Esophagus squamous epithelium (tissue), 5 donors: ENCODE measurements at regions not wholly inside any gene's neighbourhood (a gene's known extent, or its start where the extent isn't known, plus 50 kb on each side); places are given as distances from the start of the nearest gene placed in this dataset.
A peak's percentile ranks its signal among the peaks of the same experiment; 100 is the strongest.
"Not testable (repeated sequence)": the region's sequence is repeated elsewhere in the genome, so short reads cannot be mapped to it uniquely, and the experiment has no call there.

ENCODE experiments used
- DNase-seq: peaks from one replicate; lab custom pipeline; 2025; lab: John Stamatoyannopoulos, UW
- H3K27ac ChIP-seq, 4 donors: fragments of 200-600 bp; sonication (generic); one replicate each; pipeline ENCODE4 v1.5.1; 2016 to 2019; ENCODE audit warnings: mild to moderate bottlenecking in 1 of 4
- H3K27me3 ChIP-seq, 4 donors: fragments of 200-600 bp; sonication (generic); 1 replicate in 3 of 4; 2 replicates in 1 of 4; pipeline versions ENCODE4 v1.5.1 to v1.6.0; 2017 to 2021; ENCODE audit warnings: antibody characterized with exemption in 1 of 4
- H3K36me3 ChIP-seq, 3 donors: fragments of 200-600 bp; sonication (generic); one replicate each; pipeline ENCODE4 v1.5.1; 2016 to 2019
- H3K4me1 ChIP-seq, 3 donors: fragments of 200-600 bp; sonication (generic); one replicate each; pipeline ENCODE4 v1.5.1; 2017 to 2019
- H3K4me3 ChIP-seq, 4 donors: fragments of 200-600 bp; sonication (generic); 1 replicate in 3 of 4; 2 replicates in 1 of 4; pipeline ENCODE4 v1.5.1; 2016 to 2019; ENCODE audit warnings: mild to moderate bottlenecking in 2 of 4, moderate library complexity in 1 of 4
- H3K9me3 ChIP-seq, 3 donors: fragments of 200-600 bp; sonication (generic); one replicate each; pipeline ENCODE4 v1.5.1; 2016 to 2019
- POLR2A ChIP-seq, 4 donors: fragments of 450-650 bp; IDR thresholded peaks; one replicate each; pipeline ENCODE4 v1.6.1; 2017; ENCODE audit warnings: antibody characterized with exemption in 4 of 4, mild to moderate bottlenecking in 4 of 4, moderate library complexity in 3 of 4
- WGBS, 2 donors: methylation state at CpG; one replicate each; pipeline ENCODE4 v1.1.5; 2018; 5-methylcytosine and 5-hydroxymethylcytosine counted together
- intact Hi-C: fragments of 100-400 bp; cut with DNase I; formaldehyde crosslinking; loops from one replicate; pipeline ENCODE4 v1.15.0; 2022
- TF ChIP-seq, protein P1 (sequence below), 6 experiments: fragments of 450-650 bp in 4 of 6; fragments of 200-600 bp in 2 of 6; sonication (generic) in 2 of 6; IDR thresholded peaks; one replicate each; pipeline ENCODE4 v1.5.1; 2016 to 2019; ENCODE audit warnings: antibody characterized with exemption in 6 of 6, mild to moderate bottlenecking in 4 of 6, moderate library complexity in 4 of 6
- donor health status: DM: yes; HTN: yes; CAD: no.

DNA sequence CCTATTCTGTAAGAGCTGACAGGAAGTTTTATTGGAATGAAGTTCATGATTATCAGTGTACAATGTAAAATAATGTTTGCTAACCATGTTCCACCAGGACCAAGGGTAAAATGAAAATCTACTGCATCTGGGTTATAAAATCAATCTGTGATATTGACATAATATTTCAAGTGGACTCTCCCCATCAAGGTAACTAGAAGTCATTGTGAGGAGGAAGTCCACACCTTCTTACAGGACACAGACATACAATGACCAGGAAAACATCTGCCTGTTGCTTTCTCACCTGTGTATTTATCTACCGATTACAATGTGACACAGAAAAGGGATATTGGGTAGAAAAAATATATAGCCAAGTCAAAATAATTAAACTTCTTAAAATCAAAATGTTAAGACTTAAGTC is 140.7 kb upstream of the RFC3 start:
- DNase-seq: no peak
- H3K4me3 ChIP-seq: no peak overlapping the region
- no peaks in the 10 kb centered on the region for H3K27me3 ChIP-seq
- no peaks in the 10 kb centered on the region for H3K36me3 ChIP-seq
- H3K27ac ChIP-seq: no peak overlapping the region
- WGBS, 2 donors: 63 to 71% methylated on average over 1 of the region's 1 CpG
- no peak for TF ChIP-seq POLR2A (IDR thresholded peaks at IDR 0.05)
- TF ChIP-seq, protein P1, sequence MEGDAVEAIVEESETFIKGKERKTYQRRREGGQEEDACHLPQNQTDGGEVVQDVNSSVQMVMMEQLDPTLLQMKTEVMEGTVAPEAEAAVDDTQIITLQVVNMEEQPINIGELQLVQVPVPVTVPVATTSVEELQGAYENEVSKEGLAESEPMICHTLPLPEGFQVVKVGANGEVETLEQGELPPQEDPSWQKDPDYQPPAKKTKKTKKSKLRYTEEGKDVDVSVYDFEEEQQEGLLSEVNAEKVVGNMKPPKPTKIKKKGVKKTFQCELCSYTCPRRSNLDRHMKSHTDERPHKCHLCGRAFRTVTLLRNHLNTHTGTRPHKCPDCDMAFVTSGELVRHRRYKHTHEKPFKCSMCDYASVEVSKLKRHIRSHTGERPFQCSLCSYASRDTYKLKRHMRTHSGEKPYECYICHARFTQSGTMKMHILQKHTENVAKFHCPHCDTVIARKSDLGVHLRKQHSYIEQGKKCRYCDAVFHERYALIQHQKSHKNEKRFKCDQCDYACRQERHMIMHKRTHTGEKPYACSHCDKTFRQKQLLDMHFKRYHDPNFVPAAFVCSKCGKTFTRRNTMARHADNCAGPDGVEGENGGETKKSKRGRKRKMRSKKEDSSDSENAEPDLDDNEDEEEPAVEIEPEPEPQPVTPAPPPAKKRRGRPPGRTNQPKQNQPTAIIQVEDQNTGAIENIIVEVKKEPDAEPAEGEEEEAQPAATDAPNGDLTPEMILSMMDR (IDR thresholded peaks at IDR 0.05): no peak
- intact Hi-C loops: no loop called here
- no peaks in the 10 kb centered on the region for H3K9me3 ChIP-seq
- peaks cover 0 to 33% (median 13%) of the 10 kb centered on the region in 3 donors for H3K4me1 ChIP-seq

DNA sequence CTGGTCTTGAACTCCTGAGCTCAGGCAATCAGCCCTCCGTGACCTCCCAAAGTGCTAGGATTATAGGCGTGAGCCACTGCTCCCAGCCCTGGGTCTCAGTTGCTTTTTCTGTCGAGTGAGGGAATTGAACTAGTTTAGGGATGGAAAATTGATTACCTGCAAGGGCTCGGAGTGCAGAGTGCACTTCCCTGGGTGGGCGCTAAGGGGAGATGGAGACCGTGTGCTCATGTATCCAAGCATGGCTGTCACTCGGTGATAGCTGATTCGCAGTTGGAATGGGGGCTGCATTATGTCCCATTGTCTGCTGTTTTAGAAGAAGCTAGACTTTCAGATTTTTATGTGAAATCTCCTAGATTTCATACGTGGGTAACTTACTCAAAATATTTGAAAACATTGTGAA is 139.9 kb upstream of the RFC3 start:
- DNase-seq: no peak
- 84 to 88% methylated on average over 6 to 8 of the region's 9 CpGs for WGBS, 2 donors
- Histone ChIP-seq H3K4me3 (no peak overlapping the region), H3K4me1 (peaks cover 0 to 33% (median 13%) of the 10 kb centered on the region in 3 donors), H3K27ac (no peak overlapping the region), H3K36me3 (no peaks in the 10 kb centered on the region), H3K9me3 (no peaks in the 10 kb centered on the region), H3K27me3 (no peaks in the 10 kb centered on the region)
- TF ChIP-seq, protein P1 (IDR thresholded peaks at IDR 0.05): no peak
- no peak for TF ChIP-seq POLR2A (IDR thresholded peaks at IDR 0.05)
- intact Hi-C loops: no loop called here

DNA sequence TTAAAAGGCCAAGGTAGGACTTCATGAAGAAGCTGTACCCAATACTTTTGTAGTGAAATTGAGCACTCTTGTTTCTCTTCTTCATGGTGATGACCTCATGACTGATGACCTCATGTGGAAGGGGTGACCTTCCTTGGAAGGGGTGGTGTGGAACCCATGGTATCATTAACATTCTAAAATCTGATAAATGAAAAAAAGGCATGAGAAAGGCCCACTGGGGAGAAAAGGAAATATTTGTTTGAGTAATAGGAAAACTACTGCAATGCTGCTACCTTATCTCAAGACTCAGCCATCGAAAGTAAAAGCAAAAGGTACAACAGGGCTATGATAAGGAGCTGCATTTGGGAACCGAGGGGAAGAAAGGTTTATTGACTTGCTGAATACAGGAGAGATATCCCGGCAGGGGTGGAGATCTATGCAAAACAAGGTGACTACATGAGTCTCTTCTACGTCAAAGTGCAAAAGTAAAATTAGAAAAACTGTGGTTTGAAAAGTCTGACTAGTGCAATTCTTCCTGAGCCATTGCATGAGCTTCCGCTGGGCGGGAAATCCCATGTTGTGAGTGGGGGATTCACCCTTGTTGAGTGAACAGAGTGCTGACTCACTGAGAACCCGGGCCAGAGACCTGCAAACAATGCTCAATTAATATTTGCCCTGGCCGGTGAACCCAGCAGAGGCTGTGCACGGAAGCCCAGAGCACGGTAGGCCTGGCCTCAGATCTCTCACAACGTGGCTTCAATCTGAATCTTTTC is 138.9 kb upstream of the RFC3 start:
- Histone ChIP-seq H3K4me1 (peaks cover 0 to 33% (median 13%) of the 10 kb centered on the region in 3 donors), H3K9me3 (no peaks in the 10 kb centered on the region), H3K27ac (peak overlapping the region; percentile 26 to 54 (median 44)), H3K4me3 (peak overlapping the region in 1 of 4 donors; percentile 27), H3K36me3 (no peaks in the 10 kb centered on the region), H3K27me3 (no peaks in the 10 kb centered on the region)
- no peak for DNase-seq
- 29 to 34% methylated on average over 11 of the region's 11 CpGs for WGBS, 2 donors
- intact Hi-C loops: no loop called here
- TF ChIP-seq, protein P1 (IDR thresholded peaks at IDR 0.05): no peak
- no peak for TF ChIP-seq POLR2A (IDR thresholded peaks at IDR 0.05)

DNA sequence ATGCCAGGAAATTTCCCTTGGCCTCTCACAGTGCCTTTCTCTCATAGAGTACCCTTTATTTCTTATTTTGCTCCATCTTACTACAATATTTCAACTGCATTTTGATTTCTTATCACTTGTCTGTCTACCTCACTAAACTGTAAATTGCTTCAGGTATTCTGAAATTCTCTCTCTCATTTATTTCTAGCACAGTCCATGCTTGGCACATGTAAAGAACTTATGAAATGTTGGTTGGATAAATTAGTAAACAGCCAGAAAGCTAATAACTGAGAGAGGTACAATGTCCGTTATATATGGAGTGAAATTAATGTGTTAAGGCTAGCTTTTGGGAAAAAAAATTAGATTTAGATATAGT is 138.3 kb upstream of the RFC3 start:
- Histone ChIP-seq H3K36me3 (no peaks in the 10 kb centered on the region), H3K4me3 (peak overlapping the region in 1 of 4 donors; percentile 27), H3K4me1 (peaks cover 0 to 33% (median 13%) of the 10 kb centered on the region in 3 donors), H3K27me3 (no peaks in the 10 kb centered on the region), H3K27ac (peak overlapping the region; percentile 26 to 54 (median 44)), H3K9me3 (no peaks in the 10 kb centered on the region)
- WGBS, 2 donors: 85 to 94% methylated on average over 1 of the region's 1 CpG
- intact Hi-C loops: no loop called here
- no peak for DNase-seq
- TF ChIP-seq POLR2A (IDR thresholded peaks at IDR 0.05): no peak
- TF ChIP-seq, protein P1 (IDR thresholded peaks at IDR 0.05): no peak

DNA sequence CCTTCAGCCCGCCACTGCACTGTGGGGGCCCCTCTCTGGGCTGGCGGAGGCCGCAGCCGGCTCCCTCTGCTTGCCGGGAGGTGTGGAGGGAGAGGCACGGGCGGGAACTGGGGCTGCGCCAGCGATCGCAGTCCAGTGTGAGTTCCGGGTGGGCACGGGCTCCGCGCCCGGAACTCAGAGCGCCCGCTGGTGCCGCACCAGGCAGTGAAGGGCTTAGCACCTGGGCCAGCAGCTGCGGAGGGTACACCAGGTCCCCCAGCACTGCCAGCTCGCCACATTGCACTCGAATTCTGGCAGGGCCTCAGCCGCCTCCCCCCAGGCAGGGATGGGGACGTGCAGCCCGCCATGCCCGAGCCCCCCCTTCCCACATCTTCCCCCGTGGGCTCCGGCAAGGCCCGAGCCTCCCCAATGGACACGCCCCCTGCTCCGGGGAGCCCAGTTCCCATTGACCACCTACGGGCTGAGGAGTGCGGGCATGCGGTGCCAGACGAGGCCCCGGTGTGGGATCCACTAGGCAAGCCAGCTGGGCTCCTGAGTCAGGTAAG is 135.9 kb upstream of the RFC3 start:
- no peak for TF ChIP-seq POLR2A (IDR thresholded peaks at IDR 0.05)
- TF ChIP-seq, protein P1 (IDR thresholded peaks at IDR 0.05): no peak
- H3K4me3 ChIP-seq: no peak overlapping the region
- H3K27me3 ChIP-seq: no peaks in the 10 kb centered on the region
- H3K9me3 ChIP-seq: no peaks in the 10 kb centered on the region
- H3K27ac ChIP-seq: no peak overlapping the region
- no peak for DNase-seq
- no peaks in the 10 kb centered on the region for H3K36me3 ChIP-seq
- intact Hi-C loops: no loop called here
- WGBS, 2 donors: 100% methylated on average over 1 of the region's 35 CpGs; no CpG with 5 or more reads in 1 of the 2 donors
- H3K4me1 ChIP-seq: peaks cover 0 to 16% (median 9%) of the 10 kb centered on the region in 3 donors

DNA sequence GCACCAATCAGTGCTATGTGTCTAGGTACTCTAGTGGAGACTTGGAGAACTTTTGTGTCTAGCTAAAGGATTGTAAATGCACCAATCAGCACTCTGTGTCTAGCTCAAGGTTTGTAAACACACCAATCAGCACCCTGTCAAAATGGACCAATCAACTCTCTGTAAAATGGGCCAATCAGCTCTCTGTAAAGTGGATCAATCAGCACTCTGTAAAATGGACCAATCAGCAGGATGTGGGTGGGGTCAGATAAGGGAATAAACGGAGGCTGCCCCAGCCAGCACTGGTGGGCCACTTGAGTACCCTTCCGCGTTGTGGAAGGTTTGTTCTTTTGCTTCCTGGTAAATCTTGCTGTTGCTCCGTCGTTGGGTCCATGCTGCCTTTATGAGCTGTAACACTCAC is 135.3 kb upstream of the RFC3 start:
- WGBS, 2 donors: 65 to 89% methylated on average over 2 to 3 of the region's 5 CpGs
- not testable (repeated sequence) for H3K9me3 ChIP-seq, DNase-seq

More for the DNA sequence above, 135.3 kb upstream of the RFC3 start:
- H3K4me3 ChIP-seq, intact Hi-C loops, H3K27ac ChIP-seq, H3K36me3 ChIP-seq, H3K27me3 ChIP-seq: not testable (repeated sequence)
- peaks cover 0 to 13% (median 7%) of the 10 kb centered on the region in 3 donors for H3K4me1 ChIP-seq
